H1 (cell line): ENCODE measurements at regions not wholly inside any gene's neighbourhood (a gene's known extent, or its start where the extent isn't known, plus 50 kb on each side); places are given as distances from the start of the nearest gene placed in this dataset.

Source experiments
- BCL11A ChIP-seq, 2 experiments: IDR thresholded peaks; one replicate each; pipeline ENCODE4 v1.6.1; 2011; ENCODE audit warnings: low read depth in 2 of 2, low read length in 2 of 2, mild to moderate bottlenecking in 2 of 2
- CBX8 ChIP-seq: fragments of 300-800, 300-1000 bp; sonication (generic); IDR thresholded peaks from 2 replicates; pipeline ENCODE4 v1.7.1; 2016; ENCODE audit warnings: low read depth, low read length, borderline replicate concordance
- GABPA ChIP-seq: IDR thresholded peaks from 2 replicates; pipeline ENCODE4 v1.6.1; 2011; ENCODE audit warnings: mild to moderate bottlenecking, low read length, moderate library complexity, borderline replicate concordance; ENCODE audit not compliant: insufficient read depth
- KDM5A ChIP-seq: fragments of 200-600 bp; IDR thresholded peaks from 2 replicates; pipeline ENCODE4 v1.7.1; 2012; ENCODE audit warnings: mild to moderate bottlenecking, low read length, inconsistent platforms, mixed read lengths
- MAFK ChIP-seq: IDR thresholded peaks from 2 replicates; pipeline ENCODE4 v1.6.1; 2012; ENCODE audit warnings: low read depth, mild to moderate bottlenecking, improper control_type of control experiment, low read length
- POU5F1 ChIP-seq: IDR thresholded peaks from 2 replicates; pipeline ENCODE4 v1.6.1; 2011; ENCODE audit warnings: low read depth, mild to moderate bottlenecking, low read length, moderate library complexity
- RFX5 ChIP-seq: IDR thresholded peaks from 2 replicates; pipeline ENCODE4 v1.6.1; 2011; ENCODE audit warnings: low read depth, low read length, improper control_type of control experiment, borderline replicate concordance
- RXRA ChIP-seq: IDR thresholded peaks from 2 replicates; pipeline ENCODE4 v1.6.1; 2011; ENCODE audit warnings: low read depth, mild to moderate bottlenecking, low read length, moderate library complexity; ENCODE audit not compliant: insufficient read depth
- TF ChIP-seq, protein P1 (sequence below), 3 experiments: IDR thresholded peaks; 1 replicate in 2 of 3; 2 replicates in 1 of 3; pipeline versions ENCODE4 v1.5.1 to v1.6.1; 2011; ENCODE audit warnings: low read length in 3 of 3, mild to moderate bottlenecking in 3 of 3, inconsistent platforms in 2 of 3, low read depth in 1 of 3, moderate library complexity in 1 of 3; ENCODE audit not compliant: insufficient read depth in 1 of 3; ENCODE audit errors: control extremely low read depth in 1 of 3
- TF ChIP-seq, protein P2 (sequence below): IDR thresholded peaks from 2 replicates; pipeline ENCODE4 v1.6.1; 2012; ENCODE audit warnings: inconsistent platforms

DNA sequence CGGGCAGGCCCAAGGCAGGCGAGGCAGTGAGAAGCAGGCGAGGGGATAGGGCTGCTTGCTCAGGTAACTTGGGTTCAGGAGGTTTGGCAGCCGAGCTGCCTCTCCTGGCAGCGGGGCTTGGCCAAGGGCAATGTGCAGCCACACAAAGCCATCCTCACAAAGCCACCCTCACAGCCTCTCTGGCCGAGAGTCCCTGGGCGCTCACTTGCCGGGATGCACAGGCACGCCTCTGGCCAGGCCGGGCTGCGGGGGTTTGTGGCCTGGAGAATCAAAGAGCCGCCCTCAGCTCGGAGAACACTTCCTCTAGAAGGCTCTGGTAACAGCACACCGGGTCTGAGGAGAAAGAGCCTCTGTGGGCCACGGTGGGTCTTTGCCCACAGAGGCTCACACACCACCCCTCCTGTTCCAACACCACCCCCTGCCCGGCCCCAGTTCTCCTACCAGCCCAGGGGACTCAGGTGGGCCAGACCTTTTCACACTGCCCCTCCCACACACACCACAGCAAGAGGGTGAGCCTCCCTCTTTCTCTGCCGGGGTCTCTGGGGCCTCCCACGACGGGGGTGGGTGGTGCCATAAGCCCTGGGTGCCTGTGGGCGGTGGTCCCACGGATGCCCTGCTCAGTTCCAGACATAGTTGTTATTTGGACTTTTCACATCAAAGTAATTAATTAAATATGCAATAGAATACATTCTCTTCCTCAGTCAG is 186.9 kb downstream of the ZFP36L2 start:
- TF ChIP-seq BCL11A (IDR thresholded peaks at IDR 0.05; ENCODE audit: low read depth in 2 of 2, low read length in 2 of 2) = no peak
- no peak for TF ChIP-seq RXRA
- TF ChIP-seq, protein P1, sequence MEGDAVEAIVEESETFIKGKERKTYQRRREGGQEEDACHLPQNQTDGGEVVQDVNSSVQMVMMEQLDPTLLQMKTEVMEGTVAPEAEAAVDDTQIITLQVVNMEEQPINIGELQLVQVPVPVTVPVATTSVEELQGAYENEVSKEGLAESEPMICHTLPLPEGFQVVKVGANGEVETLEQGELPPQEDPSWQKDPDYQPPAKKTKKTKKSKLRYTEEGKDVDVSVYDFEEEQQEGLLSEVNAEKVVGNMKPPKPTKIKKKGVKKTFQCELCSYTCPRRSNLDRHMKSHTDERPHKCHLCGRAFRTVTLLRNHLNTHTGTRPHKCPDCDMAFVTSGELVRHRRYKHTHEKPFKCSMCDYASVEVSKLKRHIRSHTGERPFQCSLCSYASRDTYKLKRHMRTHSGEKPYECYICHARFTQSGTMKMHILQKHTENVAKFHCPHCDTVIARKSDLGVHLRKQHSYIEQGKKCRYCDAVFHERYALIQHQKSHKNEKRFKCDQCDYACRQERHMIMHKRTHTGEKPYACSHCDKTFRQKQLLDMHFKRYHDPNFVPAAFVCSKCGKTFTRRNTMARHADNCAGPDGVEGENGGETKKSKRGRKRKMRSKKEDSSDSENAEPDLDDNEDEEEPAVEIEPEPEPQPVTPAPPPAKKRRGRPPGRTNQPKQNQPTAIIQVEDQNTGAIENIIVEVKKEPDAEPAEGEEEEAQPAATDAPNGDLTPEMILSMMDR (IDR thresholded peaks at IDR 0.05; ENCODE audit: control extremely low read depth in 1 of 3, insufficient read depth in 1 of 3, low read depth in 1 of 3, low read length in 3 of 3) = no peak
- no peak for TF ChIP-seq MAFK
- no peak for TF ChIP-seq RFX5
- no peak for TF ChIP-seq KDM5A
- no peak for TF ChIP-seq CBX8
- TF ChIP-seq, protein P2, sequence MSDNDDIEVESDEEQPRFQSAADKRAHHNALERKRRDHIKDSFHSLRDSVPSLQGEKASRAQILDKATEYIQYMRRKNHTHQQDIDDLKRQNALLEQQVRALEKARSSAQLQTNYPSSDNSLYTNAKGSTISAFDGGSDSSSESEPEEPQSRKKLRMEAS = no peak
- no peak for TF ChIP-seq GABPA
- TF ChIP-seq POU5F1 = no peak
